ENCODE measurements at regions not wholly inside any gene's neighbourhood (a gene's known extent, or its start where the extent isn't known, plus 50 kb on each side); places are given as distances from the start of the nearest gene placed in this dataset.
A peak's percentile ranks its signal among the peaks of the same experiment; 100 is the strongest.
"Not testable (repeated sequence)": the region's sequence is repeated elsewhere in the genome, so short reads cannot be mapped to it uniquely, and the experiment has no call there.

- not testable (repeated sequence) for H3K4me3 Mint-ChIP-seq (ENCODE audit: unreplicated experiment); H3K9me3 Mint-ChIP-seq (ENCODE audit: unreplicated experiment); H3K27ac Mint-ChIP-seq (ENCODE audit: unreplicated experiment); H3K4me1 Mint-ChIP-seq (ENCODE audit: low read depth, unreplicated experiment); H3K36me3 Mint-ChIP-seq (ENCODE audit: unreplicated experiment); H3K27me3 Mint-ChIP-seq (ENCODE audit: unreplicated experiment); DNase-seq
Measured at GRCh38 chr5:122515210-122515609, 203.2 kb downstream of the SNCAIP start.

- Mint-ChIP-seq H3K27me3 (ENCODE audit: unreplicated experiment) (no peaks in the 10 kb centered on the region), H3K27ac (ENCODE audit: unreplicated experiment) (no peak overlapping the region), H3K4me3 (ENCODE audit: unreplicated experiment) (no peak overlapping the region), H3K36me3 (ENCODE audit: unreplicated experiment) (no peaks in the 10 kb centered on the region), H3K4me1 (ENCODE audit: low read depth, unreplicated experiment) (peaks cover 3% of the 10 kb centered on the region), H3K9me3 (ENCODE audit: unreplicated experiment) (no peaks in the 10 kb centered on the region)
- peak; percentile 60 for TF ChIP-seq CTCF (IDR thresholded peaks at IDR 0.05; ENCODE audit: partially characterized antibody, unreplicated experiment)
- DNase-seq = peak; percentile 45
Measured at GRCh38 chr5:122515709-122516431, 203.8 kb downstream of the SNCAIP start.

GRCh38 chr5:122516432-122516743 lies 204.4 kb downstream of the SNCAIP start:
- no peak for TF ChIP-seq CTCF (IDR thresholded peaks at IDR 0.05; ENCODE audit: partially characterized antibody, unreplicated experiment)
- Mint-ChIP-seq H3K36me3 (ENCODE audit: unreplicated experiment) (no peaks in the 10 kb centered on the region), H3K27ac (ENCODE audit: unreplicated experiment) (no peak overlapping the region), H3K9me3 (ENCODE audit: unreplicated experiment) (no peaks in the 10 kb centered on the region), H3K4me3 (ENCODE audit: unreplicated experiment) (no peak overlapping the region), H3K27me3 (ENCODE audit: unreplicated experiment) (no peaks in the 10 kb centered on the region), H3K4me1 (ENCODE audit: low read depth, unreplicated experiment) (peaks cover 3% of the 10 kb centered on the region)
- no peak for DNase-seq

- Mint-ChIP-seq H3K9me3 (ENCODE audit: unreplicated experiment) (no peaks in the 10 kb centered on the region), H3K36me3 (ENCODE audit: unreplicated experiment) (no peaks in the 10 kb centered on the region), H3K27me3 (ENCODE audit: unreplicated experiment) (no peaks in the 10 kb centered on the region), H3K4me1 (ENCODE audit: low read depth, unreplicated experiment) (peaks cover 3% of the 10 kb centered on the region), H3K27ac (ENCODE audit: unreplicated experiment) (no peak overlapping the region), H3K4me3 (ENCODE audit: unreplicated experiment) (no peak overlapping the region)
- no peak for TF ChIP-seq CTCF (IDR thresholded peaks at IDR 0.05; ENCODE audit: partially characterized antibody, unreplicated experiment)
- DNase-seq = no peak
Measured at GRCh38 chr5:122517091-122517490, 205.1 kb downstream of the SNCAIP start.

- H3K4me3 Mint-ChIP-seq (ENCODE audit: unreplicated experiment) = no peak overlapping the region
- no peaks in the 10 kb centered on the region for H3K4me1 Mint-ChIP-seq (ENCODE audit: low read depth, unreplicated experiment)
- no peaks in the 10 kb centered on the region for H3K27me3 Mint-ChIP-seq (ENCODE audit: unreplicated experiment)
- no peak overlapping the region for H3K27ac Mint-ChIP-seq (ENCODE audit: unreplicated experiment)
- no peak for DNase-seq
- peaks cover 3% of the 10 kb centered on the region for H3K9me3 Mint-ChIP-seq (ENCODE audit: unreplicated experiment)
- no peaks in the 10 kb centered on the region for H3K36me3 Mint-ChIP-seq (ENCODE audit: unreplicated experiment)
- no peak for TF ChIP-seq CTCF (IDR thresholded peaks at IDR 0.05; ENCODE audit: partially characterized antibody, unreplicated experiment)
Measured at GRCh38 chr5:122523776-122524175, 211.7 kb downstream of the SNCAIP start.
